H9 (cell line): ENCODE measurements at regions not wholly inside any gene's neighbourhood (a gene's known extent, or its start where the extent isn't known, plus 50 kb on each side); places are given as distances from the start of the nearest gene placed in this dataset.

ENCODE experiments used
- DNase-seq: peaks from one replicate; pipeline ENCODE4 v3.0.0-alpha.2; 2017
- H2AFZ ChIP-seq: one replicate; pipeline ENCODE4 v1.6.1; 2013; ENCODE audit warnings: mild to moderate bottlenecking, low read length, control low read depth, moderate library complexity
- H2AK5ac ChIP-seq: 2 replicates; pipeline ENCODE4 v1.6.1; 2013; ENCODE audit warnings: low read length, control low read depth, mixed read lengths; ENCODE audit not compliant: insufficient read length
- H2BK120ac ChIP-seq: one replicate; pipeline ENCODE4 v1.6.1; 2013; ENCODE audit warnings: low read depth, mild to moderate bottlenecking, low read length, control low read depth, inconsistent platforms; ENCODE audit not compliant: poor library complexity, severe bottlenecking
- H2BK12ac ChIP-seq: 2 replicates; pipeline ENCODE4 v1.6.1; 2013; ENCODE audit warnings: low read length, control low read depth, mixed read lengths, low read depth; ENCODE audit not compliant: insufficient read length
- H2BK15ac ChIP-seq: 2 replicates; pipeline ENCODE4 v1.6.1; 2013; ENCODE audit warnings: low read depth, low read length, control low read depth
- H2BK20ac ChIP-seq: one replicate; pipeline ENCODE4 v1.6.1; 2013; ENCODE audit warnings: low read depth, mild to moderate bottlenecking, low read length, control low read depth, inconsistent platforms; ENCODE audit not compliant: poor library complexity, severe bottlenecking
- H2BK5ac ChIP-seq: 2 replicates; pipeline ENCODE4 v1.6.1; 2013; ENCODE audit warnings: low read length, control low read depth, mixed read lengths; ENCODE audit not compliant: insufficient read length
- H3K14ac ChIP-seq: 2 replicates; pipeline ENCODE4 v1.6.1; 2013; ENCODE audit warnings: low read length, control low read depth; ENCODE audit not compliant: insufficient read depth
- H3K18ac ChIP-seq: 2 replicates; pipeline ENCODE4 v1.6.1; 2013; ENCODE audit warnings: low read depth, mild to moderate bottlenecking, mixed read lengths, low read length, control low read depth; ENCODE audit not compliant: insufficient read length
- H3K23ac ChIP-seq: 2 replicates; pipeline ENCODE4 v1.6.1; 2013; ENCODE audit warnings: low read length, control low read depth, mixed read lengths, low read depth; ENCODE audit not compliant: insufficient read length
- H3K23me2 ChIP-seq: 2 replicates; pipeline ENCODE4 v1.6.1; 2013; ENCODE audit warnings: low read depth, mild to moderate bottlenecking, mixed read lengths, low read length, control low read depth; ENCODE audit not compliant: insufficient read length, poor library complexity, severe bottlenecking
- H3K27ac ChIP-seq: 2 replicates; pipeline ENCODE4 v1.5.1; 2013; ENCODE audit warnings: low read length, control low read depth, mixed read lengths, low read depth; ENCODE audit not compliant: insufficient read length
- H3K27me3 ChIP-seq: 2 replicates; pipeline ENCODE4 v1.6.1; 2013; ENCODE audit warnings: low read length, control low read depth, inconsistent platforms; ENCODE audit not compliant: insufficient read depth
- H3K4ac ChIP-seq: 2 replicates; pipeline ENCODE4 v1.6.1; 2013; ENCODE audit warnings: low read depth, mild to moderate bottlenecking, control low read depth, inconsistent platforms, low read length, moderate library complexity
- H3K4me1 ChIP-seq: 2 replicates; pipeline ENCODE4 v1.6.1; 2013; ENCODE audit warnings: low read length, control low read depth, inconsistent platforms; ENCODE audit not compliant: insufficient read depth
- H3K4me2 ChIP-seq: 2 replicates; pipeline ENCODE4 v1.6.1; 2013; ENCODE audit warnings: low read length, control low read depth, mixed read lengths; ENCODE audit not compliant: insufficient read length, insufficient read depth
- H3K56ac ChIP-seq: 2 replicates; pipeline ENCODE4 v1.6.1; 2013; ENCODE audit warnings: low read depth, mild to moderate bottlenecking, mixed read lengths, low read length, control low read depth; ENCODE audit not compliant: insufficient read length
- H3K79me1 ChIP-seq: 2 replicates; pipeline ENCODE4 v1.6.1; 2013; ENCODE audit warnings: low read depth, mild to moderate bottlenecking, moderate library complexity, low read length, control low read depth, inconsistent platforms; ENCODE audit not compliant: insufficient read depth, poor library complexity, severe bottlenecking
- H3K79me2 ChIP-seq: 2 replicates; pipeline ENCODE4 v1.6.1; 2013; ENCODE audit warnings: low read length, control low read depth, inconsistent platforms; ENCODE audit not compliant: insufficient read depth
- H3K9ac ChIP-seq: 2 replicates; pipeline ENCODE4 v1.6.1; 2013; ENCODE audit warnings: low read length, control low read depth, mixed read lengths; ENCODE audit not compliant: insufficient read length; ENCODE audit errors: extremely low read depth
- H3K9me3 ChIP-seq: one replicate; pipeline ENCODE4 v1.6.1; 2013; ENCODE audit warnings: low read depth, low read length, inconsistent platforms; ENCODE audit not compliant: control insufficient read depth
- H3T11ph ChIP-seq: one replicate; pipeline ENCODE4 v1.6.1; 2013; ENCODE audit warnings: mild to moderate bottlenecking, low read length, control low read depth, inconsistent platforms
- H4K20me1 ChIP-seq: one replicate; pipeline ENCODE4 v1.6.1; 2013; ENCODE audit not compliant: control insufficient read depth, insufficient read length, insufficient read depth
- H4K5ac ChIP-seq: 2 replicates; pipeline ENCODE4 v1.6.1; 2013; ENCODE audit warnings: low read depth, mild to moderate bottlenecking, mixed read lengths, low read length, control low read depth; ENCODE audit not compliant: insufficient read length
- H4K8ac ChIP-seq: replicated peaks from 2 replicates; pipeline ENCODE4 v1.6.1; 2013; ENCODE audit warnings: low read length, control low read depth, mixed read lengths, low read depth; ENCODE audit not compliant: insufficient read length
- H4K91ac ChIP-seq: 2 replicates; pipeline ENCODE4 v1.6.1; 2013; ENCODE audit warnings: low read depth, mild to moderate bottlenecking, moderate library complexity, mixed read lengths, low read length, control low read depth; ENCODE audit not compliant: insufficient read length
- H3K27ac Mint-ChIP-seq, 3 experiments: 2 replicates in 2 of 3; 3 replicates in 1 of 3; pipeline ENCODE4 v1.8.0; 2020 to 2021; ENCODE audit warnings: mixed read lengths in 3 of 3, mild to moderate bottlenecking in 1 of 3, moderate library complexity in 1 of 3
- H3K27me3 Mint-ChIP-seq: 2 replicates; pipeline ENCODE4 v1.8.0; 2021; ENCODE audit warnings: low read depth, mild to moderate bottlenecking, moderate library complexity, mixed read lengths
- H3K36me3 Mint-ChIP-seq, 3 experiments: 2 replicates in 2 of 3; 3 replicates in 1 of 3; pipeline ENCODE4 v1.8.0; 2020 to 2021; ENCODE audit warnings: low read depth in 3 of 3, mixed read lengths in 3 of 3; ENCODE audit not compliant: insufficient read depth in 1 of 3
- H3K4me1 Mint-ChIP-seq, 2 experiments: 2 replicates each; pipeline ENCODE4 v1.8.0; 2020; ENCODE audit warnings: mixed read lengths in 2 of 2
- H3K4me3 Mint-ChIP-seq, 2 experiments: 2 replicates in 1 of 2; 3 replicates in 1 of 2; pipeline ENCODE4 v1.8.0; 2020 to 2021; ENCODE audit warnings: mild to moderate bottlenecking in 2 of 2, mixed read lengths in 2 of 2, moderate library complexity in 1 of 2
- H3K9me3 Mint-ChIP-seq, 2 experiments: 2 replicates in 1 of 2; 3 replicates in 1 of 2; pipeline ENCODE4 v1.8.0; 2020; ENCODE audit warnings: mild to moderate bottlenecking in 2 of 2, mixed read lengths in 2 of 2, moderate library complexity in 1 of 2
- WGBS: extraction: QIAGEN DNeasy Blood & Tissue Kit; methylation state at CpG from one replicate; pipeline ENCODE4 v1.1.7; 2013; ENCODE audit warnings: missing lambda C conversion rate, low lambda C conversion rate, mixed read lengths; ENCODE audit not compliant: insufficient read length; ENCODE audit errors: extremely low coverage; 5-methylcytosine and 5-hydroxymethylcytosine counted together
- TF ChIP-seq, protein P1 (sequence below): fragments of 200-600 bp; sonication (generic); conservative IDR thresholded peaks from 3 replicates; pipeline ENCODE4 v1.8.0; 2021; ENCODE audit warnings: antibody characterized with exemption, mild to moderate bottlenecking

DNA sequence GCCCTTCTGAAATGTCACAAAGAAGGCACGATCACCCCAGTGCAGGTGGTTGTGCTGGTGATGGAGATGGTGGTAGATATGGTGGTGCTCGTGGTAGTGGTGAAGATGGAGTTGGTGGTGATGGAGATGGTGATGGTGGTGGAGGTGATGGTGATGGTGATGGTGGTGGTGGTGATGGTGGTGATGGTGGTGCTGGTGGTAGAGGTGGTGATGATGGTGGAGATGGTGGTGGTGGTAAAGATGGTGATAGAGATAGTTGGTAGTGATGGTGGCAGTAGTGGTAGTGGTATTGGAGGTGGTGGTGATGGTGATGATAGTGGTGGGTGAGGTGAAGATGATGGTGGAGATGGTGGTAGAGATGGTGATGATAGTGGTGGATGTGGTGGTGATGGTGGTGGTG, 88.1 kb upstream of the SALL1 start:
- Histone ChIP-seq H3K23me2 (no peaks in the 10 kb centered on the region), H3K27ac (no peak overlapping the region), H2BK20ac (no peak overlapping the region), H4K8ac (peak overlapping the region; percentile 21), H3K27me3 (no peaks in the 10 kb centered on the region), H2BK15ac (no peak overlapping the region), H4K20me1 (no peaks in the 10 kb centered on the region), H3K79me2 (no peaks in the 10 kb centered on the region), H3K18ac (no peak overlapping the region), H3K9ac (no peak overlapping the region), H2BK120ac (no peak overlapping the region), H2BK12ac (no peak overlapping the region), H3K4ac (no peak overlapping the region), H2AFZ (no peak overlapping the region), H3K56ac (no peak overlapping the region), H3K9me3 (no peaks in the 10 kb centered on the region), H2BK5ac (no peak overlapping the region), H4K91ac (no peak overlapping the region), H3K23ac (no peak overlapping the region), H3K4me1 (no peaks in the 10 kb centered on the region; the same call in 1 of the 2 replicates), H3K4me2 (no peak overlapping the region), H2AK5ac (no peak overlapping the region), H3T11ph (no peak overlapping the region), H4K5ac (no peak overlapping the region), H3K14ac (no peak overlapping the region), H3K79me1 (no peaks in the 10 kb centered on the region)
- Mint-ChIP-seq H3K27ac (no peak overlapping the region; a peak in 1 of 7 replicates), H3K27me3 (peaks cover 20% of the 10 kb centered on the region), H3K4me1 (peaks cover 48 to 51% of the 10 kb centered on the region in 2 experiments), H3K4me3 (no peak overlapping the region), H3K9me3 (peaks cover 10 to 14% of the 10 kb centered on the region in 2 experiments), H3K36me3 (peaks cover 6 to 16% (median 9%) of the 10 kb centered on the region in 3 experiments; a peak in 5 of 7 replicates)
- 100% methylated on average over 1 of the region's 2 CpGs for WGBS
- TF ChIP-seq, protein P1, sequence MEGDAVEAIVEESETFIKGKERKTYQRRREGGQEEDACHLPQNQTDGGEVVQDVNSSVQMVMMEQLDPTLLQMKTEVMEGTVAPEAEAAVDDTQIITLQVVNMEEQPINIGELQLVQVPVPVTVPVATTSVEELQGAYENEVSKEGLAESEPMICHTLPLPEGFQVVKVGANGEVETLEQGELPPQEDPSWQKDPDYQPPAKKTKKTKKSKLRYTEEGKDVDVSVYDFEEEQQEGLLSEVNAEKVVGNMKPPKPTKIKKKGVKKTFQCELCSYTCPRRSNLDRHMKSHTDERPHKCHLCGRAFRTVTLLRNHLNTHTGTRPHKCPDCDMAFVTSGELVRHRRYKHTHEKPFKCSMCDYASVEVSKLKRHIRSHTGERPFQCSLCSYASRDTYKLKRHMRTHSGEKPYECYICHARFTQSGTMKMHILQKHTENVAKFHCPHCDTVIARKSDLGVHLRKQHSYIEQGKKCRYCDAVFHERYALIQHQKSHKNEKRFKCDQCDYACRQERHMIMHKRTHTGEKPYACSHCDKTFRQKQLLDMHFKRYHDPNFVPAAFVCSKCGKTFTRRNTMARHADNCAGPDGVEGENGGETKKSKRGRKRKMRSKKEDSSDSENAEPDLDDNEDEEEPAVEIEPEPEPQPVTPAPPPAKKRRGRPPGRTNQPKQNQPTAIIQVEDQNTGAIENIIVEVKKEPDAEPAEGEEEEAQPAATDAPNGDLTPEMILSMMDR: no peak
- no peak for DNase-seq
